GM21529 (cell line): ENCODE measurements at regions not wholly inside any gene's neighbourhood (a gene's known extent, or its start where the extent isn't known, plus 50 kb on each side); places are given as distances from the start of the nearest gene placed in this dataset.

Experiments used
- ATAC-seq: cut with Tn5 transposase; IDR thresholded peaks from one replicate; pipeline ENCODE4 v1.9.1; 2021; ENCODE audit not compliant: unreplicated experiment

- ATAC-seq, result no peak
These were observed 234.6 kb upstream of the MYT1L start for GRCh38 chr2:2565671-2566070.

GRCh38 chr2:2564300-2565078 is 233.4 kb upstream of the MYT1L start:
- ATAC-seq, result no peak

- no peak for ATAC-seq
These were observed 232.3 kb upstream of the MYT1L start for GRCh38 chr2:2563309-2563860.

DNA sequence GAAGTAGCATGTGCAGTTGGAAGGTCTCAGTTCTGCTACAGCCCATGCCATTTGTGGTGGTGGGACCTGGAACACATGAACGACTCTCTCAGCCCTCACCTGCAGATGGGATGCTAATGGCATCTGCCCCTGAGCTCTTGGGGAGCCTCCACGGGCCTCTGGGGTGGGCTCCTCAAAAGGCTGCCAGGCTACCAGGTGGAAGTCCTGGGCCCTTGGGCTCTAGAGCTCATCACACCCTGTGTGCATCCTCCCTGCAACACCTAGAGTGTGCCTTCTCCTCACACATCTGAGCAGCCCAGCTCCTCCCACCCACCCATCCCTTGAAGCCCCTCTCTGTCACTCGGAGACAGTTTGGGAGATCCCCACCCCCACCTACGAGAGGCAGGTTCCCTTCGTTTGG is 231.8 kb upstream of the MYT1L start:
- ATAC-seq, result no peak

DNA sequence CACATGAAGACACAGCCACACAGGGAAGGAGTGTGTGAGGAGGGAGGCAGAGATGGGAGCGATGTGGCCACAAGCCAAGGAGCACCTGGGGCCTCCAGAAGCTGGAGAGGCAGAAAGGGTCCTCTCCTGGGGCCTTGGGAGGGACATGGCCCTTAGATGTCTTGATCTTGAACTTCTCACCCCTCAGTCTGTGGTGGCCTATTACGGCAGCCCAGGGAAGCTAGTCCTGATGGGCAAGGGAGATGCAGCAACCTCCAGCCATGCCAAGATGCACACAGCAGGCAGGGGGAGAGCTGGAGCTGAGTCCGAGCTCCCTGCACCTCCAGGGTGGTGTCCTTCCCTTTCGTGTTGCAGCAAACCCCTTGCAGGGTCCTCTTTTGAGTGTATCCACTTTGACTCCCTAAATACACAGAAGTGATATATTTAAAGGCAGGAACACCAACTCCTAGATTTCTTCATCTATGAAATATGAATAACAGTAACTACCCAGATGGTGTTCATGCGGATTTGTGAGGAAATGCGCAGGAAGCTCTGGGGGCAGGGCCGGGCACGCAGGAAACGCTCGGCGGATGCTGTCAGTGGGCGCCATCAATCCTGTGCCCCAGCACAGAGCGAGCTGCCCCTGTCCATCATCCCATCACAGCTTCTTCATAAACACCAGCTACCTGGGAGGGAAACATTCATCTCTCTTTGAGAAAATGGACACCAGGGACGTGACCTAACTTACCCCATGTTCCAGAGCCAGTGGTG is 230.4 kb upstream of the MYT1L start:
- no peak for ATAC-seq

DNA sequence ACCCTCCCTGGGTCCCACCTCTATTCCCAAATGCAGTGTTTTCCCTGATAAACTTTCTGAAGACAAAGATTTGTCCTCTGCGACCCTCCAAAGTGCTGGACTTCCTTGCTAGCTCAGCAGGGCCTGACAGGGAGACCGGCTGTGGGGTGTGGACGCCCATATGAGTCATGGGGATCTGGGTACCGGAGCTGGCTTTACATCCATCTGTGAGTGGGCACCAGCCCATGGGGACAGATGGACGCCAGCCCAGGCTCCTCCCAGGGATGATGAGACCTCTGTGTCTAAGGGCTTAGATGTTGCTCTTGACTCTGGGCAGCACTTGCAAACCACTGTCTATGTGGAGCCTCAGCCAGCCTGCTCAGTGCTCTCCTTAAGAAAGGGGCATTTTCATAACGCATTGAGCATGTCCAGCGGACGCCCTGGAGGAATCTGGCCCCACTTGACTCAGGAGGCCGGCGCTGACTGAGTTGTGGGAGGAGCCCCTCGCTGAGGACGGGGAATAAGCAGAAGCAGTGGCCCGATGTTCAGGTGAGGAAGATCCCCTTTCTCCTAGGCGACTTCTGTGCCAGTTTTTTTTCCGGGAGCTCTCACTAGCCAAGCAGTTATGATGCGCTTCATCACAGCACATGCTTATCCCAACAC is 229.4 kb upstream of the MYT1L start:
- ATAC-seq, result no peak

DNA sequence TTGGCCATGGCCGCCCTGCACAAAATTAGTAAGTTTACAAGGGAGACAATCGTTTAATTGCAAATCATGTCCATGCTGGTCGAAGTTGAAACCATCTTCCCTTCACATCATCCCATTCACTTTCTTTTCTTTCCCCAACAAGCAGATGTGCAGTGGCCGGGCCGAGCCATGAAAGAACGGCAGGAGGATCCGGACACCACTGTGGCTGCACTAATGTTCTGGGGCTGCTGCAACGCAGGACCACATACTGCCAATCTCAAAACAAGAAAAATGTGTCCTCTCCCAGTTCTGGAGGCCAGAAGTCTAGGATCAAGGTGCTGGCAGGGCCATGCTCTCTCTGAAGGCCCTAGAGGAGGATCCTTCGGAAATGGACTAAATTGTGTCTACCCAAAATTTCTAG is 227.4 kb upstream of the MYT1L start:
- ATAC-seq, result no peak

DNA sequence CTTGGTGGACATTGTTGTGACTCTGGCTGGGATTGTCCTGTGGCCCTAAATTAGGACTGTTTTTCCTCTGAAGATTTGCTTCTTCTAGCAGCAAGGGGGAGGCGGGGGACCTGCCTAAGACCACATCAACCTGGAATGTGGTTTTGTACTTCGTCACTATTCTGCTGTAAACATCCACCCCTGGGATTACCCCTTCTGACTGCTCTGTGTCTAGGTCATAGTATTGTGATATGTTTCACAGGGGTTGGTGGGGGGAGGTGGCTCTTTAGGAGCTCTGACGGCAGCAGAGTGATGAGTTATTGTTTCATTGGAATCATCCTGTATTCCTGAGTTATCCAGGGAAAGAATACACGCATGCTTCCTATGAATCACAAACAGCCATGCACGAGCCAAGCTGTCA is 226.4 kb upstream of the MYT1L start:
- no peak for ATAC-seq

- ATAC-seq, result no peak
These were observed 219.8 kb upstream of the MYT1L start for GRCh38 chr2:2550856-2551255.

DNA sequence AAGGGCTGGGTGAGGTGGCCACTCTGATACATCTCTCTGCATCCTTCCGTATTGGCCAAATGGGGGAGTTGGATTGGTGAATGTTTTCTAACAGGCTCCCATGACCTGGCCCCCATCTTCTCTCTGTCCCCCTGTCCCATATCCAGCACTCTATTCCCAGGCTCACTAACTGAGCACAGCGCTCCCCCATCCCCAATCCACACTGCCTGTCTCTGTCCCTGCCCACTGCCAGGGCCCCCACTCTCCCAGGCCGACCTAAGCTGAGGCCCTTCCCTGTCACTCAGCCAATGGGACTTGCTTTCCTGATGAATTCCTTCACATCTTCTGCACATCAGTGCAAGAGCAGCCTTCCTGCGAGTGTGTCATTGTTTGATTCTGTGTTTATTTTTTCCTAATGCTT is 216.8 kb upstream of the MYT1L start:
- no peak for ATAC-seq

- no peak for ATAC-seq
These were observed 216.4 kb upstream of the MYT1L start for GRCh38 chr2:2547451-2547850.

- no peak for ATAC-seq
These were observed 215.0 kb upstream of the MYT1L start for GRCh38 chr2:2546046-2546445.

GRCh38 chr2:2542966-2543611 is 212.0 kb upstream of the MYT1L start:
- no peak for ATAC-seq

GRCh38 chr2:2542316-2542715 is 211.2 kb upstream of the MYT1L start:
- no peak for ATAC-seq

DNA sequence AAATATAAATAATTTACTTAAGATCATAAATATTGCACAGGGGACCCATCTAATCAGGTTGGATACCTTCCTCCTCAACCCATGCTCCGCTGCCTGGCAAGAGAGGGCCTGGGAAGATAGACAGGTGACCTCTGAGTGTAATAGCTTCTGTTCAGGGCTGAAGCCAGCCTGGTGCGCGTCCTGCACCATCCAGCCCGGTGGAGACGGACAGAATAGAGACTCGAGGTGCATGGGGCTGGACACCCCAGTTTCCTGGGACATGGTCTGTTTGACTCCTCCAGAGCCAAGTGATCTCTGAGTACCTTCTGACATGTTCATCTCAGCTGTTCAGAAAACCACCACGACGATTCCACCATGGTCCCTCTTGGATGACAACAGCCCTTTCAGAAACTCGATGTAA is 209.3 kb upstream of the MYT1L start:
- no peak for ATAC-seq

DNA sequence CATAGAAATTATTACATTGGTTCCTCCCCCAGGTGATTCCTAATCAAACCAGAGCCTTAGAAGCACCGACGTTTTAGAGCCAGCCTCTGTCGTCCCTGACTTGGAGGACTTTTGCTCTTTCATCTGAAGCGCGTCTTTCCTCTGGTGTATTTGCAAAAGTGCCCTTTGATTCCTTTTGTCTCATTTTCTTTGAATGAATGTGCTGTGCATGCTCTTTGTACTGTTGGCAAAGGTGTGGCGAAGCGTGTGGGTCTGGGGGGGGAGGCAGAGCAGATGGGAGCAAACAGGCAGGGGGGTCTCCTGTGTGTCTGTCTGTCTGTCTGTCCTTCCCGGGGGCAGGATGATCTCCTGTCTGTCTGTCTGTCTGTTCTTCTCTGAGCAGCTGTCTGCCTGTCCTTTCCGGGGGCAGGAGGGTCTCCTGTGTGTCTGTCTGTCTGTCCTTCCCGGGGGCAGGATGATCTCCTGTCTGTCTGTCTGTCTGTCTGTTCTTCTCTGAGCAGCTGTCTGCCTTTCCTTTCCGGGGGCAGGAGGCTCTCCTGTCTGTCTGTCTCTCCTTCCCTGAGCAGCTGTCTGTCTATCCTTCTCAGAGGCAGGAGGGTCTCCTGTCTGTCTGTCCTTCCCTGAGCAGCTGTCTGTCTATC is 205.5 kb upstream of the MYT1L start:
- no peak for ATAC-seq

DNA sequence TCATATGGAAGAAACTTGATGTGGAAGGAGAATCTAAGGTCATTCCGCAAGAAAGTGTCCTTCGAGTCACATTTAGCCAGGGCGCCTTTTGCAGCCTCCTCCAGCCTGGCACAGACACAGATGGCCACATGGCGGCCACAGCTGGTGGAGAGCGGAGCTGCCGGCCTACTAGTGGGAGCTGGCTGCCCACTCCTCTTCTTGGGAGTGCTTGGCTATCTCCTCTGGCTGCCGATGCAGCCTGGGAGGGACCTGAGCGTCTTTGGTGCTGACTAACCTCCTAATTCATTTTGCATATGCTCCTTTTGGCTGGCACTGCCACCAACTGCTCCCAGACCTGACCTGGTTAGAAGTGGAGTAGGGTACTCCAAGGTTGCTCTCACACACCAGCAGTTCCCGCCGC is 199.3 kb upstream of the MYT1L start:
- ATAC-seq, result no peak

GRCh38 chr2:2528846-2529245 is 197.8 kb upstream of the MYT1L start:
- no peak for ATAC-seq

GRCh38 chr2:2527148-2527547 is 196.1 kb upstream of the MYT1L start:
- no peak for ATAC-seq

- no peak for ATAC-seq
These were observed 193.4 kb upstream of the MYT1L start for GRCh38 chr2:2524348-2524941.
